GM21528 (cell line): ENCODE measurements at regions not wholly inside any gene's neighbourhood (a gene's known extent, or its start where the extent isn't known, plus 50 kb on each side); places are given as distances from the start of the nearest gene placed in this dataset.

Experiments
- ATAC-seq: cut with Tn5 transposase; IDR thresholded peaks from one replicate; pipeline ENCODE4 v1.9.1; 2021; ENCODE audit warnings: mild to moderate bottlenecking, moderate library complexity; ENCODE audit not compliant: unreplicated experiment, low FRiP score

DNA sequence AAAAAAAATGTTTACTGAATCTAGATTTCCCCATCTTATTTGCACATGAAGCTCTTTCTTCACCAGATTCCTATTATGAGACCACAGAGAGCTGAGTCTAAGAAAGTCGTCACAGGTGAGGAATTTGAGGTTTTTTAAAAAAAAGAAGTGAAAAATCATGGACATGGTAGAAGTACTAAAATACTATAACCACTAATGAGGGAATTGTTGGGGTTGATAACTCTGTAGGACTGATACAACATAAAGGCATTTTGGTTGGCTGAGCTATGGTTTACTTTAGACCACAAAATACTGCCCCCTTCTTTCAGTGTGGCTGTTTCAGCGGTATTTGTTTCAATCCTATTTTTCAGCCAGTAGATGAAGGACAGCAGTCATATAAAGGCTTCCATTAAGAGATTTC, 1111.3 kb downstream of the TYW1 start:
- no peak for ATAC-seq

DNA sequence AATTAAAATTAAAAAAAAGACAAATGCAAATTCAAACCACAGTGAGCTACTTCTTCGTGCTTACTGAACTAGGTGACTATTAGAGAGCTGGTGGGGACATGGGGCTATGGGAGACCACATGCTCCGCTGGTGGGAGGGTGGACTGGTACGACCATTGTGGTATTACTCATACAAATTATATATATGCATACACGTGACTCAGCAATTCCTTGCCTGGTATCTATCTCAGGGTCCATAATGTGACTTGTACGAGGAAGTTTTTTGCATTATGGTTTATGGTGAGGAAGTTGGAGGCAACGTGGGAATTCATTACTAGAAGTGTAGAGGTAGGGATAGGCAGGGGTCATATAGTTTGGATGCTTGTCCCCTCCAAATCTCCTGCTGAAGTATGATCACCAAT, 1112.7 kb downstream of the TYW1 start:
- no peak for ATAC-seq

DNA sequence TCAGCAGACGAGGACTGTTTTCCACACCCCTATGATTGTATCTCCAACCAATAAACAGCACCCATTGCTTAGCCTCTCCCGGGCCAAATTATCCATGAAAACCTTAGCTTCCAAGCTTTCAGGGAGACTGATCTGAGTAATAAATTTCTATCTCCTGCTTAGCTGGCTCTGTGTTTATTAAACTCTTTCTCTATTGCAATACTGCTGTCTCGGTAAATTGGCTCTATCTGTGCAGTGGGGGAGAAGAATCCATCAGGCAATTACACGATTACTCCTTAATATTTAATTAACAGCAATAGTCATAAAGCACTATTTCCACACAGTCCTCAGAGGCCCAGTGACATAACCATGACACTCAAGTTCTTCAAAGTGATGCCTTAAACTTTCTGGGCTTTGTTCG, 1122.8 kb downstream of the TYW1 start:
- ATAC-seq: no peak

DNA sequence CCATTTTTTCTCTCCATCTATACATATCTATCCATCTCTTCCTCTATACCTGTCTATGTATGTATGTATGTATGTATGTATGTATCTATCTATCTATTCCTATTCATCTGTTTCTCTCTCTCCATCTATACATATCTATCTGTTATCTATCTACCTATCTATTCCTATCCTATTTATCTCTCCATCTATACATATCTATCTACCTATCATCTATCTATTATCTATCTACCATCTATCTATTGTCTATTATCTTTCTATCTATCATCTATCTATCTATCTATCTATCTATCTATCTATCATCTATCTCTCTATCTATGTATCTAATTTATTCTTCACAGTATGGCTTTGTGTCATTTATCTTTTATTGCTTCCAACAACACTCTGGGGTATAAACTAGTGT, 1124.4 kb downstream of the TYW1 start:
- no peak for ATAC-seq

DNA sequence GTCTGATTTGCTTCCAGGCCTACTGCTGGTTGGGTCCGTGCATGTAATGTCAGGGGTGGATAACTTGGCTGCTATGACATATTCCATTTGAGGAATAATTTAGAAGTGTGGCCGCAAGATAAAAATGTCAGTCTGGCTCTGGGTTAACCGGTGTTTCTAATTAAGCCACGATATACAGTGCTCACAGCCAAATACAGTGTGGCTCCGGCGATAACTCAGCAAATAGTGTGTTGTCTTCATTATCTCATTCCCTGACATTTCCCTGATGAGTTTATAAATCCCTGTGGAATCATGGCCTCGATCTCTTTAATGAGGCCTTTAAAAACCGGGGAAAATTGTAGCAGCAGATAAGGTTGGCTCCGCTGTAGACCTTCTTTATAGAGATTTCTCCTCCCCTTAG, 1125.0 kb downstream of the TYW1 start:
- ATAC-seq: no peak

DNA sequence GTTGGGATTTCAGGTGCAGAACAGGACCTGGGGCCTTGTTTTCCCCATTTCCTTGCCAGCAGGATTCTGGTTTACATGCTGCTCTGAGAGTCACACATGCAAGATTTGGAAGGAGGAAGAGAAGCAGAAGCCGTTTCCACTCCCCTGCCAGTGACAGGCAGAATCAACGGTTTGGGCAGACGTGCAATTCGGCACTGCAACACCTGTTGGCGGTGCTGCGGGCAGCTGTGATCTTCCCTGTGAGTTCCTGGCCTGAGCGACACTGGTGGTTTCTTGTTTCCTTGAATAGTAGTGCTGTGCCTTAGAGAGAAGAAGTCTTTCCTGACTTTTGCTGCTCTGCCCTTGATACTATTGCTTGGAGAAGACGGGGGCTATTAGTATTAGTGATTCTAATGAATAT, 1126.2 kb downstream of the TYW1 start:
- ATAC-seq: no peak

DNA sequence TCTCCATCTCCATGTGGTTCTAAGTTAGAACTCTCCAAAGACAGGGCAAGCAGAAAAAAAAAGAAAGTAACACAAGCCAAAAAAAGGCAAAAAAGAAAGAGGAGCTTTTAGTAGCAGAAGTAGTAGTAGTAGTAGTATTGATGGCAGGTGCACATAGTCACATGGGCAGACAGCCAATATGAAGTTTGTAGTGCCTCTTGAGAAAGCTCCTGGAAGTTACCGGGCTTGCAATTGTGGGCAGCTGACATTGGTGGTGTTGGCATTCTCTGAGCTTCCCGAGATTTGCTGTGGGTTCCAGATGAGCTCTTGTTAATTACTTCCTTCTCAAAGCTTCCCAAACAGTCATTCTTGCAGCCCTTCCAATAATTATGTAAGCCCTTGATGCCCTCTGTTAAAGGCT, 1128.5 kb downstream of the TYW1 start:
- no peak for ATAC-seq

DNA sequence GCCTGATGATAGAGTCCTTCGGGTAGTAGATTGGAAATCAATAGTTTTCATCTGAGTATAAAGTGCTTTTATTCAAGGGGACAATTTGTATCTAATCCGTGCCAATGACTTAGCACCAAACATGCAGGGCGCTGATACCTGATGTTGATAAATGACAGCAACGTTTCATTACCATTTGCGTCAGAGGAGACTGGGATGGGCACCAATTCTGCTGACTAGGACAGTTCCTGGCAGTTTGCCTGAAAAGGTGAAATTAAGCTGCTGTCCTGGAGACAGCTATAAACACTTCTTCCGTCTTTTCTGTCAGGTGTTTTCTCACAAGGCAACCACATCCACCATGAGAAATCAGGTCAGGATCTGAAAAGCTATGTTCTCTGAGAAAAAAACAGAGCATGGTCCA, 1136.4 kb downstream of the TYW1 start:
- no peak for ATAC-seq

DNA sequence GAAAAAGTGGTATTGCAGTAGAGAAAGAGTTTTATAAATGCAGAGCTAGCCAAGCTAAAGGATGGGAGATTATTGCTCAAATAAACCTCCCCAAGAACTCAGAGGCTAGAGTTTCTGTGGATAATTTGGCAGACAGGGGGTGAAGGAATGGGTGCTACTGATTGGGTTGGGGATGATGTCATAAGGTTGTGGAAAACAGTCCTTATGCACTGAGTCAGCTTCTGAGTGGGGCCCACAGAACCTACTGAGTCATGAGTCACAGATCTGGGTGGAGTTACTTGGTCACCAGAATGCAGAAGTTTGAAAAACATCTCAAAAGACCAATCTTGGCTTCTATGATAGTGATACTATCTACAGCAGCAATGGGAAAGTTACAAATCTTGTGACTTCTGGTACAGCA, 1146.7 kb downstream of the TYW1 start:
- ATAC-seq: no peak

DNA sequence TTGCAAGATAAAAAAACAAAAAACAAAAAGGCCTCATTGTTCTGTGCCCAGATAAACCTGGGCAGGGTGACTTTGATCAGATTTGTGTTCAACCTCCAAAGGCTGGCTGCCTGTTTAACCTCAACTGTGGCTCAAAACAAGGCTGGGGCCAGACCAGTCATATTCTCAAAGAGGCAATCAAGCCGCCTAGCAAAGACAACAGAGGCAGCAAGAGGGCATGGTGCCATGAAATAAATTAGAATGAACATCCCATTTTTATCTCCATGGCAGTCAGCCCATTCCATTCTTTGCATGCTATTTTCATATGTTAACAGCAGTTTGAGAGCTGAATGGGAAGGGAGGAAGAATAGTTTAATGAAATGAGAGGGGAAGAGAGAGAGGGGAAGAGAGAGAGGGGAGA, 1150.3 kb downstream of the TYW1 start:
- ATAC-seq: no peak

DNA sequence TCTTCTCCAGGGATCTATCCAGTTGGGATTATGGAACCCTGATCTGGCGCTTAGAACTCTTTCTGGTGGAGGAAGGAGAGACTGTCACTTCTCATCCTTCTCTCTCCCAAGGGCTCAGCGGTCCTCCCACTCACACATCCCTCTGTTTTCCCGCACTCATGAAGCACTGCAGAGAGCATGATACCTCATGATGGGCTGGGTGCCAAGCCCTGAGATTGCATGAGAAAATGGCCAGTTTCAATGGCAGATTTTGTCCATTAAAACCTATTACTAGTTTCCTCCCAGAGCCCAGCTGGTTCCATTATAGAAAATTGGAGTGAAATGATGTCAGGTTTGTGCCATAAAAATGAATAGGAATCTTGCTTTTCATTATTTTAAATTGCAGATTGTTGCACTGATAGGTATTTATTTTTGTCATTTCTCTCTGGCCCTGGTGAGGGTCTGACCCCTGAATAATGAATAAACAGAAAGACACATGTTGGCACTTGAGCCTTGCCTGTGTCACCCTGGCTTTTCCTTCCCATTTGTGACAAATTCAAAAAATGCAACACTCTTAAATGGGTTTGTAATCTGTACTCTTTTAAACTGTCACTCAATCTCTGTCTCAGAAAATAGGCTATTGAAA, 1151.1 kb downstream of the TYW1 start:
- no peak for ATAC-seq

DNA sequence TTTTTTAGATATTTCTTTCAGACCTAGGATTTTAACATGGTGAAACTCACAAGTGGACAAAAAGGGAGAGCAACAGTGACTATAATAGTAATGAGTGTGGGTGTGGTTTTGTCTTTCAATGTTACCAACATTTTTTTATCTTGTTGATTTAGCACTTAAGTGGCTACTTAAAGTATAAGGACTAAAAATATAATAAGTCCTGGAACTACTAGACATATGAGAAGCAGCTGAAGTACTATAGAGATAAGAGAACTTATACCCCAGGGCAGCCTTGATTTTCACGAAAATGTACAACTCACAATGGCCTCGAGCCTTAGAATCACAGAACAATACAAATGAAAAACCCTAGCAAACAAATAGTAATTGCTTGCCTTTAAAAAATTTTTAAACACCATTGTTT, 1151.8 kb downstream of the TYW1 start:
- ATAC-seq: no peak

DNA sequence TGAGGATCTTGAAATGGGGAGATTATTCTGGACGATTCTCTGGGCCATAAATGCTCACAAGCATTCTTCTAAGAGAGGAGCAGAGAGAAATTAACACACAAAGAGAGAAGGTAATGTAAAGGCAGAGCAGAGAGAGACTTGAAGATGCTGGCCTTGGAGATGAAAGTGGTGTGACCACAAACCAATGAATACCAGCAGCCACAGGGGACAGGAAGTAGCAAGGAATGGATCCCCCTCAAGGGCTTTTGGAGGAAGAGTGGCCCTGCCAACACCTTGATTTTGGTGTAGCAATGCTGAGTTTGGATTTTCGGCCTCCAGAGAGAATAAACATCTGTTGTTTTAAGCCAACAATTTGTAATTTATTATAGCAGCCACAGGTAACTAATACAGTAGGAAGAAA, 1155.6 kb downstream of the TYW1 start:
- no peak for ATAC-seq

DNA sequence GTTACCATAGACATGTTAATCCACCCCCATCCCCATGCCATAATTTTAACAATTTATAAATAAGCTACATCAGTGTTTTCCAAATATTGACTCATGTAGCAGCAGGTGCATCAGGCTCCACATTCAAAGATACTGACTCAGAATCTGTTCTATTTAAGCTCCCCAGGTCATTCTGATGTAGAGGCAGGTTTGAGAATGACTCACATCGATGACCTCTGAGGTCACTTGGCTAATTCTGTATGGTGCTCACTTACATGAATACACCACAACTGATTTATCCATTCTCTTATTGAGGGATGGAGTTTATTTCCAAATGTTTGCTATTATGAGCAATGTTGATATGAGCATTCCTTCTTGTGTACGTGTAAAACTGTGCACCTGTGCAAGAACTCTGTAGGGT, 1159.0 kb downstream of the TYW1 start:
- no peak for ATAC-seq

DNA sequence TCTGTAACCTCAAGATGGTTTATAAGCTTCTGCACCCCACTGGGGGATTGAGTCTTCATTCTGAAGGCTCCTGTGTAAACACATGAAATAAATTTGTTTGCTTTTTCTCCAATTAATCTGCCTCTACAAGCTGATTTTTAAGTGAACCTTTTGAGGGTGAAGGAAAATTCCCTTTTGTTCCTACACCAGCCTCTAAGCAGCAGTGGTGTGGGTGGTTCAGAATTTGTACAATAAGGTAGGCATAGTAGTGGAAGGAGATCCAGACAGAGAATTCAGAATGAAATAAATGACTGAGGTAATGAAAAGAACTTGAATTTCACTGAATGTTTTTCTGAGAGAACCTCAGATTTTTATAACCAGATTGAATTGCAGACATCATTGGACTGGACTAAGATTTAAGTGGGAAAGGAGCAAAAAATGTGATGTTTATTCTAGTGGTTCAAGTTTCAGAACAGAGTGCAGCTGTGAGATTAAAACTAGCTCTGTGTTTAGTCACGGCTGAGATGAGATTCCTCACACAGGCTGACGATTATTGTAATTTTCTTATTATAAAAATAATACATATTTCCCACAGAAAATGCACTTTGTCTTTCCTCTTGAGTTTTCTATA, 1162.2 kb downstream of the TYW1 start:
- no peak for ATAC-seq

DNA sequence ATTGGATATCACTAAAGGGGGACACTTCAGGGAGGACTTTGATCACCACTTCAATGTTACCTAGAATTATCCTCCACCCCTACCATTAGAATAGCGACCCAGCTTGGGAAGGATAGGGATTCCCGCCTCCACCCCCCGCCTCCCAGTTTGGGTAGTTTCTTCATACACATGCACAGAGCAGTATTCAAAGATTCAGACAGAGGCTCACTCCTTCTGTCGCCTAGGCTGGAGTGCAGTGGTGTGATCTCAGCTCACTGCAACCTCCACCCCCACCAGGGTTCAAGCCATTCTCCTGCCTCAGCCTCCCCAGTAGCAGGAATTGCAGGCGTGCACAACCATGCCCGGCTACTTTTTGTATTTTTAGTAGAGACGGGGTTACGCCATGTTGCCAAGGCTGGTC, 1166.1 kb downstream of the TYW1 start:
- no peak for ATAC-seq

DNA sequence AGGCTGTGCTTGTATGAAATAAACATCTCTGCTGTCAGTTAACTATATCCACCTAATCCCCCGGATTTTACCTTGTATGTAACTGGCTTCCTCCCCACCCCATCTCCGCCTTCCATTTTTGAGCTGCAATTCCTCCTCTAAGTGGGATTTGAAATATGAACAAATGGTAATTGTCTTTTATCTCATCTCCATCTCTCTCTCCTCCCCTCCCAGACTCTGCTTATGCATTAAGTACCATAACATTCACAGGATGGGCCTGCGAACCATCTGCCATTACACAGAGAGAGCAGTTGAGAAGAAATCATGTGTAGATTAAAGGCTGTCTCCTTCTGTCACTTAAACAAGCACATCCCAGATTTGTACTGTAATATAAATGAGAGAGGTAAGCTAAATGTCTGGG, 1169.9 kb downstream of the TYW1 start:
- ATAC-seq: no peak

DNA sequence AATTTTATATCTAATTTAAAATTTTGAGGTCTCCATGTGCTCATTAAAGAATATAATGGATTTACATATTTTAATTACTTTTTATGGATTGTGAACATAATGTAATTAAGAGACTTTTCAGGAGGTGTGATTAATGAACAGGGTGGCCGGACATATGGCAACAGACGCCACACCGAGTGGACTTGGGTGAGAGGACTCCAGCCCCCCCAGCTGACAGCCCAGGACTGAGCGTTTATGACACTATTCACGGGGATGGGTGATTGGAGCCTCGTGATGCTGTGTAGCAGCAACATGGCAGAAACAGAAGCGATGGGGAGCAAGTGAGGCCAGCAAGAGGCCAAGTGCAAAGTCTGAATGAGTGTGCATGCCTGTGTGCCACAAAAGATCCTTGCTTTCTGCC, 1176.9 kb downstream of the TYW1 start:
- ATAC-seq: no peak

DNA sequence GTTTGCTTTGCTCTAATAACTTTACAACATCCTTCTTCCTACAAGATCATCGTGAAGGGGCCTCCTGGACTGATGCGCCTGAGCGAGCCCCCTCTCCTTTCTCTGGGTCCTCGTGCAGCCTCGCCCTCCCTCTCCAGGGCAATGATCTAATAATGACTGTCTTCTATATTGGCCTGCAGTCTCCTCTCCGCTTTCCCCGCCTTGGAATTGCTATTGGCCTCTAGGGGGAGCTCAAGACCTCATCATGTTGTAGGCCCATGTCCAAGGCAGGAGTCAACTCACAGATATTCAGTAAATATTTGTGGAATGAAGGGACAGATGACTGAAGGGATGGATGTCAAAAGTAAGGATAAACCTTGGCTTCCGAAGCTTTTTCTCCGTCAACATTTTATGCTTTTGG, 1180.3 kb downstream of the TYW1 start:
- ATAC-seq: no peak

DNA sequence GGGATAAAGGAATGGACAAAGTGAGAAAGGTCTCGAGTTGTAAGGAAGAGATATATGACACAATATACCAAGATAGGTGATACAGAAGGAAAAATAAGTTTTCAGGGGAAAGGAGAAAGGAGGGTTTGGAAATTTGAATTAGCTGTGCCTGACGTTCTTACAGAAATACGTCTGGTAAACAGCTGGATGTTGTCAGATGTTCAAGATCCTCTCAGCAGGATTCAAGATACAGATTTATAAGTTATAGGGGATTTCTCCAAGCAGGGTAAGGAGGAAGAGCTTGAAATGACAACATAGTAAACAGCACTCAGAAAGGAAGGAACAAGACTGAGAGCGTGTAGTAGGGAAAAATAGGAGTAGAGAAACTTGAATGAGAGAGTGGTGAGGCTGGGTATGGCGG, 1184.1 kb downstream of the TYW1 start:
- ATAC-seq: no peak

DNA sequence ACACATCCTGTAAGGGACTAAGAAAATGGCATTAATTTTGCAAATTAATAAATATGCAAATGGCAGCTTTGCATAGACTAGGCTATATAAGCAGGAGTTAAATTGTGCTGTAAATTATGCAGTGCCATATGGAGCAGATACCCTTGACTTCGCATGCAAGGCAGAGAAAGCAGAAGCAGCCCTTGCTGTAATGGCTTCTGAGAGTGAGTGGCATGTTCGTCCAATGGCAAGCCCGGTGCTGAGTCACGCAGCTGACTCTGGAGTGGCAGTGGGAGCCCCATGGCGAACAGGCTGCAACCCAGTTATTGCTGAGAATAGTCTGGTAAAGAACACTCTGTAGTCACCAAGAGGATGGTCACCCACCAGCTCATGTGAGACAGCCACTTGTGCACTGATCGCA, 1186.5 kb downstream of the TYW1 start:
- no peak for ATAC-seq

DNA sequence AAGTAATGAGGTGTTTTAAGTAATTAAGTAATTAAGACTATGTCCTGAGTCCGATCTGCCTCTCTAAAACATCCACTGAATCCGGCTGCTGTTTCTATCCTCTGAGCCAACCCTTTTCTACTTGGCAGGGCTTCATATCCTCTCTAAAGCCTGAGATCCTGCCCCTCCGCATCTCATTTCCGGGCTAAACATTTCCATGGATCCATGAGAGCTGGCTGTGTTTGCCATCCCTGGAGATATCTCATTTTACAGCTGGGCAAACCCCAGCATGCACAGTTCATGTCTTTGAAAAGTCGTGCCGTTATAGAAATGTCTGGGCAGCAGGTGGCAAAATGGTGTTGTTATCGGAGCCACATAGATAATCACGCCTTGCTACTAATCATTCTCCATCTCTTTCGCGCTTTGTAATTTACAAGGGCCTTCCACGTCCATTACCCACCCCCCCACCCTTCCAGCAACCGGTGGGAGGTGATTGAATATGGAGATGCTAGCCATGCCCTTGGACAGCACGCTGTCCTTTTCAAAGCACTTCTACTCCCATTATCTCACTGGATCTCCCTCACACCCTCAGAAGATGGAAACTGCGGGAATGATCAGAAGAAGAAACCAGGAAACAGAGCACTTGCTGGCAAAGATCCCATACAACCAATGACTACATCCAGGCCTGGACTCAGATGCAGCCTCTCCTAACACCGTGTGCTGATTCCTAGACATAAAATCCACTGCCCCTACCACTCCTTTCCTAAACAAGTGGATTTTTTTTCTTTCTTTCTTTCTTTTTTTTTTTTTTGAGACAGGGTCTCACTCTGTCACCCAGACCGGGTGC, 1189.2 kb downstream of the TYW1 start:
- no peak for ATAC-seq
